ENCODE measurements at regions not wholly inside any gene's neighbourhood (a gene's known extent, or its start where the extent isn't known, plus 50 kb on each side); places are given as distances from the start of the nearest gene placed in this dataset.

DNA sequence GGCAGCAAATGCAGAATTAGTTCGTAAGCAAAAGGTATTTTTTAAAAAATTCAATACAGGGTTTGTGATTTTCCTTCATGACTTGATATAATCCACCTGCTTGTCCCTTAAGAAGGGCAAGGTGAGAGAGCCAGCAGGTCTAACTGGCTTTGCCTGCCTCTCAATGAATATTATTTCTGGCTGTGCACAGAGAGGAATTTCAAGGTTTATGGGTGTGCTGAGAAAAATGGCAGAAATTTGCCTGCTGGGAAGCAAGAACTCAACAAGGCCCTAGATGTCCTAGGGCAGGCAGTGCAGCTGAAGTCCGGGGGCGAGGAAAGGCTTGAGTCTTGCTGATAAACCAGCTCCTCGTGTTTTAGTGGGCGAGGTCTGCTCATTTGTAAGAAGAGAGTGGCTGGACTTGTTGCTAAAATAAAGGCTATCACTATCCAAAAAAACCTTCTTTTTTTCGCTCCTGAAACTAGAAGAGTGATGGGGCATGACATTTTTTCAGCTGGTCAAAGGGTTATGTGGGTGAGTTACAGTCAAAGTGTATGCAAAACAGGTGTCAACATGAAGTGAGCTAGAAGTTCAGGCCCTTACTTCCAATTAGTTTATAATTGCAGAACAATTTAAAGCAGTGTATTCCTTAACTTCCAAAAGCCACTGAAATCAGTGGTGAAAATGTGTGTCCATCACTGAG lies 385.8 kb upstream of the KLF6 start:
- TF ChIP-seq EZH2 (IDR thresholded peaks at IDR 0.05; ENCODE audit: insufficient read depth, poor library complexity, severe bottlenecking) (no peak), EZH2phosphoT487 (IDR thresholded peaks at IDR 0.05; ENCODE audit: insufficient read depth, low read depth) (no peak)
- no peaks in the 10 kb centered on the region for H3K79me2 ChIP-seq (ENCODE audit: insufficient read depth)
- no peaks in the 10 kb centered on the region for H3K9me2 ChIP-seq (ENCODE audit: insufficient read depth)
- H3K4me2 ChIP-seq (ENCODE audit: unreplicated experiment), result no peak overlapping the region
- whole genome bisulfite sequencing, 2 experiments (ENCODE audit: low coverage in 1 of 2, low lambda C conversion rate in 2 of 2, missing lambda C conversion rate in 2 of 2), result 89 to 90% methylated on average over 6 of the region's 6 CpGs
- H3F3A ChIP-seq (ENCODE audit: insufficient read depth), result no peaks in the 10 kb centered on the region
- H2AFZ ChIP-seq, result no peak overlapping the region
- no peaks in the 10 kb centered on the region for H3K27me3 ChIP-seq (replicated peaks; ENCODE audit: insufficient read depth)
- in situ Hi-C loops (cut with MboI), result no loop called here
- H3K9me3 ChIP-seq (ENCODE audit: low read depth), result no peaks in the 10 kb centered on the region
- no peak overlapping the region for H3K4me3 ChIP-seq
- H3K36me3 ChIP-seq (ENCODE audit: low read depth), result 0 out of 2 replicates have a peak, but pooled peaks cover 3% of the 10 kb centered on the region
- H4K20me1 ChIP-seq (ENCODE audit: insufficient read depth), result no peaks in the 10 kb centered on the region
- DNase-seq, result no peak
- no peak overlapping the region for H3K9ac ChIP-seq
- H3K4me1 ChIP-seq (ENCODE audit: insufficient read depth), result no peaks in the 10 kb centered on the region
- H3K27ac ChIP-seq, result no peak overlapping the region

DNA sequence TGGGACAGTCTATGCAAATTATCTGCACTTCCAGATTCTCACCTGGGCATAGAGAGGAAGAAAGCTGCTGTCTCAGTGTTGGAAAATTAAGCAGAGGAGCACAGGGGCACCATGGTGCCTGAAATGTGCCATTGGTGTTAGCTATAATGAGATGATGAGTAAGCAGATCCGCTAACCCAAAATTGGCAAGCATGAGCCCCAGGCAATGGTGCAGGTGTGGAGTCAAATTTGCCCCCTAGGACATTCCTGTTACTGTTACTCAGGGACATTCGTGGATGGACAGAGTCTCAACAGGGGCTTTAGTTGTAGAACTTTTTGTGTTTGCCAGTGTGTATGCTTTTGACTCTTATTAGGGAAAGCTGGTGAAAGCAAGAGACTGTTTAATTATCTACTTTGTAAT lies 385.2 kb upstream of the KLF6 start:
- no peak overlapping the region for H3K9ac ChIP-seq
- H3K4me2 ChIP-seq (ENCODE audit: unreplicated experiment), result no peak overlapping the region
- WGBS, 2 experiments (ENCODE audit: low coverage in 1 of 2, low lambda C conversion rate in 2 of 2, missing lambda C conversion rate in 2 of 2), result 74 to 77% methylated on average over 2 of the region's 2 CpGs
- no peaks in the 10 kb centered on the region for H3K9me2 ChIP-seq (ENCODE audit: insufficient read depth)
- no peaks in the 10 kb centered on the region for H3K4me1 ChIP-seq (ENCODE audit: insufficient read depth)
- DNase-seq, result no peak
- no peaks in the 10 kb centered on the region for H4K20me1 ChIP-seq (ENCODE audit: insufficient read depth)
- H3K9me3 ChIP-seq (ENCODE audit: low read depth), result no peaks in the 10 kb centered on the region
- H2AFZ ChIP-seq, result no peak overlapping the region
- TF ChIP-seq EZH2 (IDR thresholded peaks at IDR 0.05; ENCODE audit: insufficient read depth, poor library complexity, severe bottlenecking) (no peak), EZH2phosphoT487 (IDR thresholded peaks at IDR 0.05; ENCODE audit: insufficient read depth, low read depth) (no peak)
- 0 out of 2 replicates have a peak, but pooled peaks cover 3% of the 10 kb centered on the region for H3K36me3 ChIP-seq (ENCODE audit: low read depth)
- H3F3A ChIP-seq (ENCODE audit: insufficient read depth), result no peaks in the 10 kb centered on the region
- no peak overlapping the region for H3K4me3 ChIP-seq
- no peaks in the 10 kb centered on the region for H3K79me2 ChIP-seq (ENCODE audit: insufficient read depth)
- in situ Hi-C loops (cut with MboI), result no loop called here
- no peak overlapping the region for H3K27ac ChIP-seq
- H3K27me3 ChIP-seq (replicated peaks; ENCODE audit: insufficient read depth), result no peaks in the 10 kb centered on the region

DNA sequence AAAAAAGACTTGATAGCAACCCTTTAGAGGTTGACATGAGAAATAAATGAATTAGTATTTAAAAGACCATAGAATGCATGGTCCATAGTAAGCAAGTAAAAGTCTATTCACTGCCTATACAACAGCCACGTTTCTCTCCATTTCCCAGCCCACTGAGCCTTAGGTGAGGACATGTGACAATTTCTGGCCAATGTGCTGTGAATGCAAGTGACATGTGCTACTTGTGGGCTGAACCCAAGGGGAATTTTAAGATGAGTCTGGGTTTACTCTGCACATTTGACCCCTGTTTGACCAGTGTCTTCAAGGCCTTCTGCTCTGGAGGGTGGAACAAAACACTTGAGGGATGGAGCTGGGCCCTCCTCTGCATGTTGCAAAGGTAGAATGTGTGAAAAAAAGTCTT lies 384.4 kb upstream of the KLF6 start:
- Histone ChIP-seq H3K27me3 (replicated peaks; ENCODE audit: insufficient read depth) (no peaks in the 10 kb centered on the region), H3K4me2 (ENCODE audit: unreplicated experiment) (no peak overlapping the region), H2AFZ (no peak overlapping the region), H3K9me3 (ENCODE audit: low read depth) (no peaks in the 10 kb centered on the region), H3K9me2 (ENCODE audit: insufficient read depth) (no peaks in the 10 kb centered on the region), H3K79me2 (ENCODE audit: insufficient read depth) (no peaks in the 10 kb centered on the region), H3K9ac (no peak overlapping the region), H3K4me1 (ENCODE audit: insufficient read depth) (no peaks in the 10 kb centered on the region), H3K27ac (no peak overlapping the region), H3K4me3 (no peak overlapping the region), H3K36me3 (ENCODE audit: low read depth) (0 out of 2 replicates have a peak, but pooled peaks cover 3% of the 10 kb centered on the region), H4K20me1 (ENCODE audit: insufficient read depth) (no peaks in the 10 kb centered on the region), H3F3A (ENCODE audit: insufficient read depth) (no peaks in the 10 kb centered on the region)
- no peak for DNase-seq
- in situ Hi-C loops (cut with MboI), result no loop called here
- no peak for TF ChIP-seq EZH2 (IDR thresholded peaks at IDR 0.05; ENCODE audit: insufficient read depth, poor library complexity, severe bottlenecking)
- TF ChIP-seq EZH2phosphoT487 (IDR thresholded peaks at IDR 0.05; ENCODE audit: insufficient read depth, low read depth), result no peak
- WGBS, 2 experiments (ENCODE audit: low coverage in 1 of 2, low lambda C conversion rate in 2 of 2, missing lambda C conversion rate in 2 of 2), result 90 to 97% methylated on average over 1 of the region's 1 CpG

DNA sequence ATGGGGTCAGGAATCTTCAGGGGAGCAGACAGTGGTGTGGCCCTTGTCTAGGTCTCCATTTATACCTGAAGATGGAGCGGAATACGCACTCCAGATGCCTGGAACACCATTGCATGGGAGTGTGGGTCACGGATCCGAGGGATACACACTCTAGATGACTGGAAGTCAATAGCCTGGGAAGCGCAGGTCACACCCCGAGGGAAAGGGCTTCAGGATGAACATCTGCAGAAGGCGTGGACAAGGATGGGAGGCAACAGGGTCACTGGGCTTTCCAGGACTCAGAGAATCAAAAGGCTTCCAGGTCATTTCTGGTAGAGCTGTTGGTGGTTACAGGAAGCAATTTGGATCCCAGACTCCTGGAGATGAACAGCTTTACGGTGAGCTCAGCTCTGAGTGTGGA lies 382.2 kb upstream of the KLF6 start:
- no peaks in the 10 kb centered on the region for H3K4me1 ChIP-seq (ENCODE audit: insufficient read depth)
- no peaks in the 10 kb centered on the region for H3K27me3 ChIP-seq (replicated peaks; ENCODE audit: insufficient read depth)
- H3K79me2 ChIP-seq (ENCODE audit: insufficient read depth), result no peaks in the 10 kb centered on the region
- H3K36me3 ChIP-seq (ENCODE audit: low read depth), result 0 out of 2 replicates have a peak, but pooled peaks cover 2% of the 10 kb centered on the region
- H3K27ac ChIP-seq, result no peak overlapping the region
- in situ Hi-C loops (cut with MboI), result no loop called here
- no peaks in the 10 kb centered on the region for H3K9me2 ChIP-seq (ENCODE audit: insufficient read depth)
- WGBS, 2 experiments (ENCODE audit: low coverage in 1 of 2, low lambda C conversion rate in 2 of 2, missing lambda C conversion rate in 2 of 2), result 74 to 76% methylated on average over 8 of the region's 8 CpGs
- H3K4me3 ChIP-seq, result no peak overlapping the region
- TF ChIP-seq EZH2phosphoT487 (IDR thresholded peaks at IDR 0.05; ENCODE audit: insufficient read depth, low read depth) (no peak), EZH2 (IDR thresholded peaks at IDR 0.05; ENCODE audit: insufficient read depth, poor library complexity, severe bottlenecking) (no peak)
- H2AFZ ChIP-seq, result no peak overlapping the region
- no peak overlapping the region for H3K4me2 ChIP-seq (ENCODE audit: unreplicated experiment)
- H3K9me3 ChIP-seq (ENCODE audit: low read depth), result no peaks in the 10 kb centered on the region
- no peaks in the 10 kb centered on the region for H4K20me1 ChIP-seq (ENCODE audit: insufficient read depth)
- H3F3A ChIP-seq (ENCODE audit: insufficient read depth), result no peaks in the 10 kb centered on the region
- DNase-seq, result no peak
- no peak overlapping the region for H3K9ac ChIP-seq
